DND-41 (cell line): ENCODE measurements at regions not wholly inside any gene's neighbourhood (a gene's known extent, or its start where the extent isn't known, plus 50 kb on each side); places are given as distances from the start of the nearest gene placed in this dataset.
A peak's percentile ranks its signal among the peaks of the same experiment; 100 is the strongest.

ENCODE experiments used
- ATAC-seq: fragments of 200-7000 bp; cut with Tn5 transposase; 3 replicates; pipeline ENCODE4 v1.9.1; 2021; ENCODE audit warnings: low read depth; ENCODE audit not compliant: insufficient read depth
- DNase-seq: peaks from one replicate; pipeline ENCODE4 v3.0.0-alpha.2; 2020
- H2AFZ ChIP-seq: 2 replicates; pipeline ENCODE4 v1.6.0; 2012; ENCODE audit warnings: low read depth, low read length
- H3K27ac ChIP-seq: 2 replicates; pipeline ENCODE4 v1.5.1; 2012; ENCODE audit warnings: low read length, inconsistent platforms
- H3K27me3 ChIP-seq: fragments of 200-600 bp; sonication (generic); 2 replicates; pipeline ENCODE4 v1.6.0; 2012; ENCODE audit warnings: low read length, mild to moderate bottlenecking, inconsistent platforms; ENCODE audit not compliant: insufficient read depth, poor library complexity
- H3K36me3 ChIP-seq: 2 replicates; pipeline ENCODE4 v1.5.1; 2012; ENCODE audit warnings: low read length, inconsistent platforms; ENCODE audit not compliant: insufficient read depth
- H3K4me1 ChIP-seq: 2 replicates; pipeline ENCODE4 v1.5.1; 2012; ENCODE audit warnings: mild to moderate bottlenecking, low read length; ENCODE audit not compliant: insufficient read depth
- H3K4me2 ChIP-seq: 2 replicates; pipeline ENCODE4 v1.6.0; 2012; ENCODE audit warnings: mild to moderate bottlenecking, moderate library complexity, low read length, inconsistent platforms; ENCODE audit not compliant: insufficient read depth
- H3K4me3 ChIP-seq, 2 experiments: fragments of 200-600 bp in 1 of 2; shearing (Covaris generic) in 1 of 2; 2 replicates each; pipeline ENCODE4 v1.5.1; 2012 to 2016; ENCODE audit warnings: inconsistent platforms in 2 of 2, low read length in 2 of 2, mild to moderate bottlenecking in 2 of 2, low read depth in 1 of 2, moderate library complexity in 1 of 2
- H3K79me2 ChIP-seq: 2 replicates; pipeline ENCODE4 v1.6.0; 2012; ENCODE audit warnings: low read length, inconsistent platforms; ENCODE audit not compliant: insufficient read depth
- H3K9ac ChIP-seq: 2 replicates; pipeline ENCODE4 v1.6.0; 2012; ENCODE audit warnings: low read depth, mild to moderate bottlenecking, inconsistent platforms, low read length, moderate library complexity
- H3K9me3 ChIP-seq: 2 replicates; pipeline ENCODE4 v1.5.1; 2012; ENCODE audit warnings: low read length, moderate library complexity, mild to moderate bottlenecking, inconsistent platforms; ENCODE audit not compliant: insufficient read depth, severe bottlenecking
- H4K20me1 ChIP-seq: 2 replicates; pipeline ENCODE4 v1.6.0; 2012; ENCODE audit warnings: low read length; ENCODE audit not compliant: insufficient read depth
- CTCF ChIP-seq: IDR thresholded peaks from 2 replicates; pipeline ENCODE4 v1.5.1; 2012; ENCODE audit warnings: borderline replicate concordance, low read length, moderate library complexity, mild to moderate bottlenecking; ENCODE audit not compliant: poor library complexity, severe bottlenecking; ENCODE audit errors: extremely low read depth
- EZH2 ChIP-seq: IDR thresholded peaks from 3 replicates; pipeline ENCODE4 v1.6.1; 2012; ENCODE audit warnings: borderline replicate concordance, low read depth, mild to moderate bottlenecking, moderate library complexity, low read length, inconsistent platforms; ENCODE audit not compliant: severe bottlenecking

- H3K79me2 ChIP-seq, result no peaks in the 10 kb centered on the region
- DNase-seq (no peak), ATAC-seq (no peak)
- no peak overlapping the region for H3K4me2 ChIP-seq
- H3K36me3 ChIP-seq, result no peaks in the 10 kb centered on the region
- H3K4me3 ChIP-seq, result no peak overlapping the region
- H3K9me3 ChIP-seq, result peaks cover 2% of the 10 kb centered on the region
- H3K27ac ChIP-seq, result no peak overlapping the region
- no peak overlapping the region for H2AFZ ChIP-seq
- H4K20me1 ChIP-seq, result no peaks in the 10 kb centered on the region
- H3K27me3 ChIP-seq, result no peaks in the 10 kb centered on the region
- TF ChIP-seq CTCF, result no peak
- TF ChIP-seq EZH2, result no peak
- H3K9ac ChIP-seq, result no peak overlapping the region
- peaks cover 9% of the 10 kb centered on the region for H3K4me1 ChIP-seq
Measured at GRCh38 chr21:35349376-35350080, 300.4 kb upstream of the RUNX1 start.

GRCh38 chr21:35348686-35349085 is 299.6 kb upstream of the RUNX1 start:
- no peaks in the 10 kb centered on the region for H4K20me1 ChIP-seq
- no peak for TF ChIP-seq CTCF
- no peak for TF ChIP-seq EZH2
- H3K36me3 ChIP-seq, result no peaks in the 10 kb centered on the region
- H3K9me3 ChIP-seq, result peaks cover 9% of the 10 kb centered on the region
- no peaks in the 10 kb centered on the region for H3K27me3 ChIP-seq
- no peak overlapping the region for H3K4me2 ChIP-seq
- H3K27ac ChIP-seq, result no peak overlapping the region
- no peak overlapping the region for H3K4me3 ChIP-seq
- H2AFZ ChIP-seq, result no peak overlapping the region
- H3K9ac ChIP-seq, result no peak overlapping the region
- no peak for DNase-seq
- no peaks in the 10 kb centered on the region for H3K79me2 ChIP-seq
- ATAC-seq, result no peak
- peaks cover 9% of the 10 kb centered on the region for H3K4me1 ChIP-seq

- peak overlapping the region; percentile 41; the same call in 1 of the 2 replicates for H3K27ac ChIP-seq
- peaks cover 23% of the 10 kb centered on the region for H3K4me1 ChIP-seq
- H3K79me2 ChIP-seq, result no peaks in the 10 kb centered on the region
- no peak overlapping the region for H2AFZ ChIP-seq
- H3K27me3 ChIP-seq, result no peaks in the 10 kb centered on the region
- H3K9ac ChIP-seq, result no peak overlapping the region
- peaks cover 15% of the 10 kb centered on the region for H3K9me3 ChIP-seq
- DNase-seq (peak; percentile 53), ATAC-seq (peak; percentile 70)
- H4K20me1 ChIP-seq, result no peaks in the 10 kb centered on the region
- no peaks in the 10 kb centered on the region for H3K36me3 ChIP-seq
- no peak overlapping the region for H3K4me3 ChIP-seq
- H3K4me2 ChIP-seq, result no peak overlapping the region
- TF ChIP-seq EZH2 (no peak), CTCF (no peak)
Measured at GRCh38 chr21:35346697-35347096, 297.6 kb upstream of the RUNX1 start.

- no peak for TF ChIP-seq EZH2
- TF ChIP-seq CTCF, result no peak
- DNase-seq (no peak), ATAC-seq (no peak)
- H4K20me1 ChIP-seq, result no peaks in the 10 kb centered on the region
- H3K79me2 ChIP-seq, result no peaks in the 10 kb centered on the region
- H2AFZ ChIP-seq, result no peak overlapping the region
- peaks cover 15% of the 10 kb centered on the region for H3K9me3 ChIP-seq
- no peaks in the 10 kb centered on the region for H3K27me3 ChIP-seq
- peaks cover 23% of the 10 kb centered on the region for H3K4me1 ChIP-seq
- no peaks in the 10 kb centered on the region for H3K36me3 ChIP-seq
- no peak overlapping the region for H3K9ac ChIP-seq
- H3K4me3 ChIP-seq, result no peak overlapping the region
- H3K4me2 ChIP-seq, result no peak overlapping the region
- H3K27ac ChIP-seq, result no peak overlapping the region
Measured at GRCh38 chr21:35345954-35346353, 296.9 kb upstream of the RUNX1 start.
